SK-N-SH (cell line): ENCODE measurements at regions not wholly inside any gene's neighbourhood (a gene's known extent, or its start where the extent isn't known, plus 50 kb on each side); places are given as distances from the start of the nearest gene placed in this dataset.

ENCODE experiments used
- EP300 ChIP-seq, 2 experiments: IDR thresholded peaks; 2 replicates each; pipeline versions ENCODE4 v1.4.0 to v1.6.1; 2012; ENCODE audit warnings: borderline replicate concordance in 1 of 2, low read depth in 1 of 2, low read length in 1 of 2
- GABPA ChIP-seq: IDR thresholded peaks from 2 replicates; pipeline ENCODE4 v1.4.0; 2012; ENCODE audit warnings: low read depth, mild to moderate bottlenecking
- GATA2 ChIP-seq: sonication (generic); formaldehyde crosslinking; IDR thresholded peaks from 2 replicates; pipeline ENCODE4 v1.5.0; 2020; ENCODE audit warnings: mild to moderate bottlenecking, missing genetic modification reagents
- TCF12 ChIP-seq: IDR thresholded peaks from 2 replicates; pipeline ENCODE4 v1.4.0; 2012
- YY1 ChIP-seq: IDR thresholded peaks from 2 replicates; pipeline ENCODE4 v1.4.0; 2012; ENCODE audit warnings: low read depth, mild to moderate bottlenecking
- TF ChIP-seq, protein P1 (sequence below): fragments of 200-600 bp; sonication (generic); IDR thresholded peaks from 2 replicates; pipeline ENCODE4 v1.6.1; 2017; ENCODE audit warnings: antibody characterized with exemption, mild to moderate bottlenecking, moderate library complexity
- TF ChIP-seq, protein P2 (sequence below): fragments of 150-350 bp; IDR thresholded peaks from 2 replicates; pipeline ENCODE4 v1.6.1; 2017; ENCODE audit warnings: antibody characterized with exemption, low read length, low read depth, borderline replicate concordance
- TF ChIP-seq, protein P3 (sequence below): IDR thresholded peaks from 2 replicates; pipeline ENCODE4 v1.4.0; 2012; ENCODE audit warnings: low read depth
- TF ChIP-seq, protein P4 (sequence below): IDR thresholded peaks from 2 replicates; pipeline ENCODE4 v1.6.1; 2012; ENCODE audit warnings: mild to moderate bottlenecking, low read depth, low read length, moderate library complexity

DNA sequence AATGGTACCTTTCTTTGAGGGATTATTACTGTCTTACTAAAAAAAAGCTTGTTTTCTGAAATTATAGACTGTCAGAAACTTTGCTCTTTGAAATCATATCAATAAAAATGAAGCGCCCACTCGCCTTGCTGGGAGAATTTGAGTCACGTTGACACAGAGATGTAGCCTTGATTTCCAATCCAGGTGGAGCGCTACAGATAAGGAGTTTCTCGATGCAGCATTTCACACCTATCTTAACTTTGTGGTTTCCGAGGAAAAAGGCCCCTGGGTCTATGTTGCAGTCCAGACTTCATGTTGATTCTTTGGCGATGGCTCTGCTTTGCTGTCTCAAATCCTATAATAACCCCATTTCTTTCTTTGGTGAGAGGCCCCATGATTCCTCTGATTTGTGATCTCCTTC lies 158.1 kb upstream of the ARG1 start:
- TF ChIP-seq GABPA (no peak), EP300 (IDR thresholded peaks at IDR 0.05; ENCODE audit: borderline replicate concordance in 1 of 2, low read depth in 1 of 2, low read length in 1 of 2) (no peak), GATA2 (no peak), YY1 (no peak), TCF12 (no peak)
- TF ChIP-seq, protein P1, sequence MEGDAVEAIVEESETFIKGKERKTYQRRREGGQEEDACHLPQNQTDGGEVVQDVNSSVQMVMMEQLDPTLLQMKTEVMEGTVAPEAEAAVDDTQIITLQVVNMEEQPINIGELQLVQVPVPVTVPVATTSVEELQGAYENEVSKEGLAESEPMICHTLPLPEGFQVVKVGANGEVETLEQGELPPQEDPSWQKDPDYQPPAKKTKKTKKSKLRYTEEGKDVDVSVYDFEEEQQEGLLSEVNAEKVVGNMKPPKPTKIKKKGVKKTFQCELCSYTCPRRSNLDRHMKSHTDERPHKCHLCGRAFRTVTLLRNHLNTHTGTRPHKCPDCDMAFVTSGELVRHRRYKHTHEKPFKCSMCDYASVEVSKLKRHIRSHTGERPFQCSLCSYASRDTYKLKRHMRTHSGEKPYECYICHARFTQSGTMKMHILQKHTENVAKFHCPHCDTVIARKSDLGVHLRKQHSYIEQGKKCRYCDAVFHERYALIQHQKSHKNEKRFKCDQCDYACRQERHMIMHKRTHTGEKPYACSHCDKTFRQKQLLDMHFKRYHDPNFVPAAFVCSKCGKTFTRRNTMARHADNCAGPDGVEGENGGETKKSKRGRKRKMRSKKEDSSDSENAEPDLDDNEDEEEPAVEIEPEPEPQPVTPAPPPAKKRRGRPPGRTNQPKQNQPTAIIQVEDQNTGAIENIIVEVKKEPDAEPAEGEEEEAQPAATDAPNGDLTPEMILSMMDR, result no peak
- TF ChIP-seq, protein P2, sequence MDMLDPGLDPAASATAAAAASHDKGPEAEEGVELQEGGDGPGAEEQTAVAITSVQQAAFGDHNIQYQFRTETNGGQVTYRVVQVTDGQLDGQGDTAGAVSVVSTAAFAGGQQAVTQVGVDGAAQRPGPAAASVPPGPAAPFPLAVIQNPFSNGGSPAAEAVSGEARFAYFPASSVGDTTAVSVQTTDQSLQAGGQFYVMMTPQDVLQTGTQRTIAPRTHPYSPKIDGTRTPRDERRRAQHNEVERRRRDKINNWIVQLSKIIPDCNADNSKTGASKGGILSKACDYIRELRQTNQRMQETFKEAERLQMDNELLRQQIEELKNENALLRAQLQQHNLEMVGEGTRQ, result no peak
- TF ChIP-seq, protein P3, sequence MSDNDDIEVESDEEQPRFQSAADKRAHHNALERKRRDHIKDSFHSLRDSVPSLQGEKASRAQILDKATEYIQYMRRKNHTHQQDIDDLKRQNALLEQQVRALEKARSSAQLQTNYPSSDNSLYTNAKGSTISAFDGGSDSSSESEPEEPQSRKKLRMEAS, result no peak
- TF ChIP-seq, protein P4, sequence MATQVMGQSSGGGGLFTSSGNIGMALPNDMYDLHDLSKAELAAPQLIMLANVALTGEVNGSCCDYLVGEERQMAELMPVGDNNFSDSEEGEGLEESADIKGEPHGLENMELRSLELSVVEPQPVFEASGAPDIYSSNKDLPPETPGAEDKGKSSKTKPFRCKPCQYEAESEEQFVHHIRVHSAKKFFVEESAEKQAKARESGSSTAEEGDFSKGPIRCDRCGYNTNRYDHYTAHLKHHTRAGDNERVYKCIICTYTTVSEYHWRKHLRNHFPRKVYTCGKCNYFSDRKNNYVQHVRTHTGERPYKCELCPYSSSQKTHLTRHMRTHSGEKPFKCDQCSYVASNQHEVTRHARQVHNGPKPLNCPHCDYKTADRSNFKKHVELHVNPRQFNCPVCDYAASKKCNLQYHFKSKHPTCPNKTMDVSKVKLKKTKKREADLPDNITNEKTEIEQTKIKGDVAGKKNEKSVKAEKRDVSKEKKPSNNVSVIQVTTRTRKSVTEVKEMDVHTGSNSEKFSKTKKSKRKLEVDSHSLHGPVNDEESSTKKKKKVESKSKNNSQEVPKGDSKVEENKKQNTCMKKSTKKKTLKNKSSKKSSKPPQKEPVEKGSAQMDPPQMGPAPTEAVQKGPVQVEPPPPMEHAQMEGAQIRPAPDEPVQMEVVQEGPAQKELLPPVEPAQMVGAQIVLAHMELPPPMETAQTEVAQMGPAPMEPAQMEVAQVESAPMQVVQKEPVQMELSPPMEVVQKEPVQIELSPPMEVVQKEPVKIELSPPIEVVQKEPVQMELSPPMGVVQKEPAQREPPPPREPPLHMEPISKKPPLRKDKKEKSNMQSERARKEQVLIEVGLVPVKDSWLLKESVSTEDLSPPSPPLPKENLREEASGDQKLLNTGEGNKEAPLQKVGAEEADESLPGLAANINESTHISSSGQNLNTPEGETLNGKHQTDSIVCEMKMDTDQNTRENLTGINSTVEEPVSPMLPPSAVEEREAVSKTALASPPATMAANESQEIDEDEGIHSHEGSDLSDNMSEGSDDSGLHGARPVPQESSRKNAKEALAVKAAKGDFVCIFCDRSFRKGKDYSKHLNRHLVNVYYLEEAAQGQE, result no peak
